K562 (cell line): ENCODE measurements at regions not wholly inside any gene's neighbourhood (a gene's known extent, or its start where the extent isn't known, plus 50 kb on each side); places are given as distances from the start of the nearest gene placed in this dataset.

Experiments used
- ATAC-seq: fragments of 200-7000 bp; cut with Tn5 transposase; 3 replicates; pipeline ENCODE4 v1.9.1; 2020; ENCODE audit warnings: moderate library complexity
- BruUV-seq: library from RNA; stranded (reverse); fragments of 400-500 nt; replicated peaks from 2 replicates; lab custom pipeline; 2021; lab: Mats Ljungman, UMichigan
- CTCF ChIA-PET: fragments of 300-600 bp; formaldehyde crosslinking; extraction: SDS; loops from one replicate; lab custom pipeline; 2021; ENCODE audit warnings: low intra/inter-chr PET ratio; lab: Yijun Ruan, JAX
- POLR2A ChIA-PET: fragments of 300-600, 350-650 bp; sonication (Branson Sonifier 250); formaldehyde crosslinking; extraction: SDS; loops from one replicate; lab custom pipeline; 2021; ENCODE audit warnings: antibody characterized with exemption, inconsistent platforms; lab: Yijun Ruan, JAX
- DNase-seq, 4 experiments: peaks; one replicate each; pipeline versions ENCODE4 v3.0.0 to v3.0.0-alpha.2; 2011 to 2018; ENCODE audit warnings: low spot score in 3 of 4, mixed read lengths in 3 of 4; ENCODE audit errors: extremely low read depth in 1 of 4
- FAIRE-seq: peaks from 2 replicates; lab custom pipeline; 2011; peaks lifted over from hg19 to GRCh38; lab: Jason Lieb, UNC
- H2AFZ ChIP-seq: 2 replicates; pipeline ENCODE4 v1.6.0; 2011; ENCODE audit warnings: low read depth, low read length, control low read depth, inconsistent platforms
- H3K27ac ChIP-seq: fragments of 200-600 bp; 3 replicates; pipeline ENCODE4 v1.8.0; 2011; ENCODE audit warnings: low read depth, mild to moderate bottlenecking, control low read depth, inconsistent platforms, low read length, moderate library complexity, mixed read lengths; ENCODE audit errors: extremely low read depth
- H3K27me3 ChIP-seq, 2 experiments: fragments of 300-600 bp in 1 of 2; 2 replicates in 1 of 2; 3 replicates in 1 of 2; pipeline versions ENCODE4 v1.6.0 to v1.8.0; 2011; ENCODE audit warnings: inconsistent platforms in 2 of 2, low read length in 2 of 2, mild to moderate bottlenecking in 1 of 2, mixed read lengths in 1 of 2, moderate library complexity in 1 of 2; ENCODE audit not compliant: control insufficient read depth in 2 of 2, insufficient read depth in 2 of 2
- H3K36me3 ChIP-seq: fragments of 300-600 bp; 3 replicates; pipeline ENCODE4 v1.8.0; 2011; ENCODE audit warnings: mild to moderate bottlenecking, low read length, inconsistent platforms; ENCODE audit not compliant: control insufficient read depth, insufficient read depth
- H3K4me1 ChIP-seq, 2 experiments: fragments of 200-600 bp in 1 of 2; replicated peaks in 1 of 2; 2 replicates in 1 of 2; 3 replicates in 1 of 2; pipeline versions ENCODE4 v1.5.1 to v1.8.0; 2011; ENCODE audit warnings: inconsistent platforms in 2 of 2, low read length in 2 of 2, mild to moderate bottlenecking in 1 of 2, mixed read lengths in 1 of 2, moderate library complexity in 1 of 2; ENCODE audit not compliant: control insufficient read depth in 2 of 2, insufficient read depth in 2 of 2
- H3K4me2 ChIP-seq: 2 replicates; pipeline ENCODE4 v1.6.1; 2011; ENCODE audit warnings: low read length, control low read depth, inconsistent platforms, mixed read lengths; ENCODE audit not compliant: insufficient read depth
- H3K4me3 ChIP-seq: fragments of 200-600 bp; sonication (generic), shearing (Covaris generic); 2 replicates; pipeline ENCODE4 v1.5.1; 2016; ENCODE audit warnings: control low read depth, inconsistent platforms
- H3K79me2 ChIP-seq: fragments of 200-600 bp; 3 replicates; pipeline ENCODE4 v1.8.0; 2011; ENCODE audit warnings: low read length, inconsistent platforms; ENCODE audit not compliant: control insufficient read depth, insufficient read depth
- H3K9ac ChIP-seq, 2 experiments: 2 replicates each; pipeline versions ENCODE4 v1.6.0 to v1.6.1; 2011; ENCODE audit warnings: low read depth in 2 of 2, low read length in 2 of 2, control low read depth in 1 of 2, inconsistent platforms in 1 of 2, mild to moderate bottlenecking in 1 of 2, mixed read lengths in 1 of 2; ENCODE audit not compliant: insufficient read depth in 1 of 2
- H3K9me1 ChIP-seq: one replicate; pipeline ENCODE4 v1.6.0; 2011; ENCODE audit warnings: inconsistent platforms, mild to moderate bottlenecking, low read length, moderate library complexity; ENCODE audit not compliant: control insufficient read depth, insufficient read depth
- H3K9me3 ChIP-seq: replicated peaks from 2 replicates; pipeline ENCODE4 v1.5.1; 2011; ENCODE audit warnings: low read depth, low read length, inconsistent platforms; ENCODE audit not compliant: control insufficient read depth, insufficient read depth
- H4K20me1 ChIP-seq: replicated peaks from 2 replicates; pipeline ENCODE4 v1.6.1; 2011; ENCODE audit warnings: low read length, inconsistent platforms, mixed read lengths; ENCODE audit not compliant: control insufficient read depth, insufficient read depth
- CBFA2T2 ChIP-seq: fragments of 450-650 bp; conservative IDR thresholded peaks from 2 replicates; pipeline ENCODE4 v1.6.1; 2017; ENCODE audit warnings: mild to moderate bottlenecking
- HOMEZ ChIP-seq: fragments of 250-450 bp; sonication (Bioruptor Pico); IDR thresholded peaks from 2 replicates; pipeline ENCODE4 v1.4.0; 2020; ENCODE audit warnings: mild to moderate bottlenecking, moderate library complexity
- NFE2 ChIP-seq: IDR thresholded peaks from 2 replicates; pipeline ENCODE4 v1.6.1; 2014; ENCODE audit warnings: antibody characterized with exemption, low read depth
- PCBP1 ChIP-seq: fragments of 200-400 bp; formaldehyde crosslinking; IDR thresholded peaks from 2 replicates; pipeline ENCODE4 v1.6.1; 2018; ENCODE audit warnings: mild to moderate bottlenecking, low read depth, low read length; ENCODE audit not compliant: poor library complexity, severe bottlenecking
- RBM17 ChIP-seq: fragments of 200-400 bp; formaldehyde crosslinking; IDR thresholded peaks from 2 replicates; pipeline ENCODE4 v1.6.1; 2017; ENCODE audit warnings: low read depth, mild to moderate bottlenecking, low read length, borderline replicate concordance
- RBM25 ChIP-seq: fragments of 200-400 bp; formaldehyde crosslinking; IDR thresholded peaks from 2 replicates; pipeline ENCODE4 v1.6.1; 2018; ENCODE audit warnings: low read length, low read depth, moderate library complexity; ENCODE audit not compliant: severe bottlenecking
- RFX7 ChIP-seq: fragments of 250-450 bp; sonication (Bioruptor Pico); IDR thresholded peaks from 2 replicates; pipeline ENCODE4 v1.5.1; 2021; ENCODE audit warnings: mild to moderate bottlenecking
- TCF15 ChIP-seq: fragments of 250-450 bp; sonication (Bioruptor Pico); IDR thresholded peaks from 2 replicates; pipeline ENCODE4 v1.8.0; 2022; ENCODE audit warnings: moderate library complexity, mild to moderate bottlenecking, inconsistent platforms
- WGBS: fragments of 100-300 bp; shearing (Covaris generic); methylation state at CpG from one replicate; pipeline ENCODE4 v1.1.6; 2016; ENCODE audit warnings: low coverage, mixed read lengths; ENCODE audit not compliant: insufficient coverage; ENCODE audit errors: missing lambda C conversion rate; 5-methylcytosine and 5-hydroxymethylcytosine counted together
- in situ Hi-C: fragments of 300-500 bp; cut with MboI; formaldehyde crosslinking; loops from 4 replicates; pipeline ENCODE4 v1.15.0; 2018; ENCODE audit warnings: inconsistent platforms, mixed read lengths
- intact Hi-C: fragments of 100-400 bp; cut with micrococcal nuclease; formaldehyde crosslinking; loops from 2 replicates; pipeline ENCODE4 v1.14.2; 2022
- TF ChIP-seq, protein P1 (sequence below): sonication (generic); formaldehyde crosslinking; IDR thresholded peaks from 2 replicates; pipeline ENCODE4 v1.9.0; 2022; ENCODE audit warnings: mild to moderate bottlenecking, missing genetic modification reagents

GRCh38 chr15:67916565-67916964 lies 76.7 kb upstream of the RNU6-1 start:
- FAIRE-seq: no peak
- no peak overlapping the region for H3K4me2 ChIP-seq
- no peak overlapping the region for H3K9ac ChIP-seq
- no peaks in the 10 kb centered on the region for H3K79me2 ChIP-seq
- ATAC-seq: no peak
- intact Hi-C loops: no loop called here
- no peaks in the 10 kb centered on the region for H3K9me3 ChIP-seq
- no peak for TF ChIP-seq RBM17
- peak; percentile 31 for TF ChIP-seq RBM25
- TF ChIP-seq CBFA2T2: no peak
- no peaks in the 10 kb centered on the region for H3K36me3 ChIP-seq
- ChIA-PET CTCF (no interaction called here), POLR2A (interaction anchor here (0.6 kb wide), 1 partner anchor 36 kb away, joined by 3 read pairs; no protein-coding TSS in a partner anchor)
- H3K4me1 ChIP-seq: peaks cover 5 to 25% of the 10 kb centered on the region in 2 experiments; a peak in 3 of 5 replicates
- H2AFZ ChIP-seq: no peak overlapping the region
- BruUV-seq: no TSS peak
- in situ Hi-C loops: no loop called here
- no peak for DNase-seq
- no peak overlapping the region for H3K27ac ChIP-seq
- no peak overlapping the region for H3K4me3 ChIP-seq
- WGBS: 44% methylated on average over 2 of the region's 2 CpGs
- H3K27me3 ChIP-seq: no peaks in the 10 kb centered on the region
- no peaks in the 10 kb centered on the region for H4K20me1 ChIP-seq
- H3K9me1 ChIP-seq: no peaks in the 10 kb centered on the region

DNA sequence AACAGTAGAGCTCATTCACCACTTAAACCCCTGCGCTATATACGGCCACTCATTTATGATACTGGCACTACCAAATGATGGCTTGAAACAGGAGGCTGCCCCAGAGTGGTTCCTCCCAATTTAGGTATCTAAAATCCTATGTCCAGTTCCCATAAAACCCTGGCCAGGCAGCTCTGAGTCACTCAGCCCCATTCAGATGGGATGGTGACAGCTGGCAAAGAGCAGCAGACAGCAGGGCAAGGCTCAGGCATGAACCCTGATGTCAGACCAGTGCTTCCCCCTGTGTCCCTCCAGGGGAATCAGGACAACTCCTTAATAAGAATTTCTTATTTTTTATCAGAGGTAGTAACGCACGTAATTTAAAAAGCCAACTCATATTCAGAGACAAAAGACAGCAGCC lies 77.2 kb upstream of the RNU6-1 start:
- no peaks in the 10 kb centered on the region for H3K9me1 ChIP-seq
- no peak overlapping the region for H3K27ac ChIP-seq
- no peaks in the 10 kb centered on the region for H3K9me3 ChIP-seq
- ATAC-seq (no peak), DNase-seq (no peak), FAIRE-seq (no peak)
- POLR2A ChIA-PET: interaction anchor here (0.6 kb wide), 1 partner anchor 35 kb away, joined by 3 read pairs; no protein-coding TSS in a partner anchor
- H3K79me2 ChIP-seq: no peaks in the 10 kb centered on the region
- H4K20me1 ChIP-seq: no peaks in the 10 kb centered on the region
- CTCF ChIA-PET: no interaction called here
- no peaks in the 10 kb centered on the region for H3K27me3 ChIP-seq
- in situ Hi-C loops (no loop called here), intact Hi-C loops (no loop called here)
- H3K4me3 ChIP-seq: no peak overlapping the region
- BruUV-seq: no TSS peak
- H3K4me2 ChIP-seq: no peak overlapping the region
- peaks cover 5 to 25% of the 10 kb centered on the region in 2 experiments; a peak in 3 of 5 replicates for H3K4me1 ChIP-seq
- no peaks in the 10 kb centered on the region for H3K36me3 ChIP-seq
- H2AFZ ChIP-seq: no peak overlapping the region
- 84% methylated on average over 4 of the region's 4 CpGs for WGBS
- H3K9ac ChIP-seq: no peak overlapping the region
- TF ChIP-seq RFX7 (no peak), PCBP1 (no peak), TCF15 (CRISPR knock-in tag) (no peak), NFE2 (no peak), HOMEZ (no peak)
- TF ChIP-seq, protein P1, sequence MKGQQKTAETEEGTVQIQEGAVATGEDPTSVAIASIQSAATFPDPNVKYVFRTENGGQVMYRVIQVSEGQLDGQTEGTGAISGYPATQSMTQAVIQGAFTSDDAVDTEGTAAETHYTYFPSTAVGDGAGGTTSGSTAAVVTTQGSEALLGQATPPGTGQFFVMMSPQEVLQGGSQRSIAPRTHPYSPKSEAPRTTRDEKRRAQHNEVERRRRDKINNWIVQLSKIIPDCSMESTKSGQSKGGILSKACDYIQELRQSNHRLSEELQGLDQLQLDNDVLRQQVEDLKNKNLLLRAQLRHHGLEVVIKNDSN: no peak
